OCI-LY3 (cell line): ENCODE measurements at regions not wholly inside any gene's neighbourhood (a gene's known extent, or its start where the extent isn't known, plus 50 kb on each side); places are given as distances from the start of the nearest gene placed in this dataset.

ENCODE experiments used
- H2AFZ ChIP-seq: fragments of 200-600, 300-600 bp; shearing (Covaris generic); 2 replicates; pipeline ENCODE4 v1.6.0; 2014; ENCODE audit warnings: antibody characterized with exemption, low read depth, low read length
- H3K27ac ChIP-seq: fragments of 200-600, 300-600 bp; sonication (generic); 2 replicates; pipeline ENCODE4 v1.5.1; 2014; ENCODE audit warnings: mild to moderate bottlenecking, low read length, moderate library complexity, mixed read lengths
- H3K27me3 ChIP-seq: fragments of 200-600, 300-600 bp; sonication (generic); 2 replicates; pipeline ENCODE4 v1.6.1; 2014; ENCODE audit warnings: low read depth, low read length, mixed read lengths
- H3K36me3 ChIP-seq: fragments of 200-600, 300-600 bp; sonication (generic); replicated peaks from 2 replicates; pipeline ENCODE3; 2014; ENCODE audit warnings: low read depth, low read length, mixed read lengths
- H3K4me1 ChIP-seq: fragments of 300-600, 200-600 bp; sonication (generic); 2 replicates; pipeline ENCODE4 v1.6.1; 2014; ENCODE audit warnings: low read length, mixed read lengths
- H3K4me2 ChIP-seq: fragments of 200-600, 300-600 bp; sonication (generic); 2 replicates; pipeline ENCODE4 v1.6.1; 2014; ENCODE audit warnings: low read length, mixed read lengths
- H3K4me3 ChIP-seq: fragments of 300-600, 200-600 bp; sonication (generic); 2 replicates; pipeline ENCODE4 v1.5.1; 2014; ENCODE audit warnings: antibody characterized with exemption, mild to moderate bottlenecking, low read length, moderate library complexity
- H3K79me2 ChIP-seq: fragments of 300-600, 200-600 bp; shearing (Covaris generic); 2 replicates; pipeline ENCODE4 v1.6.1; 2014; ENCODE audit warnings: mild to moderate bottlenecking, low read length, mixed read lengths
- H3K9ac ChIP-seq: fragments of 300-600, 200-600 bp; shearing (Covaris generic); 2 replicates; pipeline ENCODE4 v1.6.0; 2014; ENCODE audit warnings: mild to moderate bottlenecking, low read length, moderate library complexity
- H3K9me3 ChIP-seq: fragments of 200-600, 300-600 bp; shearing (Covaris generic); 2 replicates; pipeline ENCODE4 v1.6.1; 2014; ENCODE audit warnings: low read length, mixed read lengths; ENCODE audit not compliant: insufficient read depth
- H4K20me1 ChIP-seq: fragments of 200-600, 300-600 bp; sonication (generic); 2 replicates; pipeline ENCODE4 v1.6.1; 2016; ENCODE audit warnings: low read length, mixed read lengths; ENCODE audit not compliant: insufficient read depth
- EZH2phosphoT487 ChIP-seq: fragments of 200-600 bp; shearing (Covaris generic); IDR thresholded peaks from 2 replicates; pipeline ENCODE4 v1.6.1; 2018; ENCODE audit warnings: antibody characterized with exemption, mixed run types, low read depth
- TF ChIP-seq, protein P1 (sequence below): fragments of 200-600, 300-600 bp; sonication (generic); IDR thresholded peaks from 2 replicates; pipeline ENCODE4 v1.5.1; 2014; ENCODE audit warnings: antibody characterized with exemption, low read length, low read depth

DNA sequence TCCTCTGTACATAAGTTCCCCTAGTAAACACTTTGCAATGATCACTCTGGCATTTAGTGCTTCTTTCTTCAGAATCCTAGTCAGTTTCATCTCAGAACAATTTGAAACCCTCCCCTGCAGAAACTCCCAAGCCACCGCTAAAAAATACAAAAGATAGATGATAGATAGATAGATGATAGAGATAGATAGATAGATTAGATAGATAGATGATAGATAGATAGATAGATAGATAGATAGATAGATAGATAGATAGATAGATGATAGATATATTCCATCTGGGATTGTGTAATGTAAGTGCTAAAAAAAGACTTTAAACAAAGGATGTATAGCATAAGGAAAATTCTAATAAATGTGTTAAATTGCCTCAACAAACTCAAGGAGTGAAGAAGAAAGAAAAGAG is 212.6 kb upstream of the POGK start:
- no peaks in the 10 kb centered on the region for H3K36me3 ChIP-seq
- no peaks in the 10 kb centered on the region for H3K4me1 ChIP-seq
- no peak overlapping the region for H3K4me3 ChIP-seq
- peaks cover 13% of the 10 kb centered on the region; the same call in 1 of the 2 replicates for H3K27me3 ChIP-seq
- H3K27ac ChIP-seq: no peak overlapping the region
- no peak overlapping the region for H2AFZ ChIP-seq
- TF ChIP-seq, protein P1, sequence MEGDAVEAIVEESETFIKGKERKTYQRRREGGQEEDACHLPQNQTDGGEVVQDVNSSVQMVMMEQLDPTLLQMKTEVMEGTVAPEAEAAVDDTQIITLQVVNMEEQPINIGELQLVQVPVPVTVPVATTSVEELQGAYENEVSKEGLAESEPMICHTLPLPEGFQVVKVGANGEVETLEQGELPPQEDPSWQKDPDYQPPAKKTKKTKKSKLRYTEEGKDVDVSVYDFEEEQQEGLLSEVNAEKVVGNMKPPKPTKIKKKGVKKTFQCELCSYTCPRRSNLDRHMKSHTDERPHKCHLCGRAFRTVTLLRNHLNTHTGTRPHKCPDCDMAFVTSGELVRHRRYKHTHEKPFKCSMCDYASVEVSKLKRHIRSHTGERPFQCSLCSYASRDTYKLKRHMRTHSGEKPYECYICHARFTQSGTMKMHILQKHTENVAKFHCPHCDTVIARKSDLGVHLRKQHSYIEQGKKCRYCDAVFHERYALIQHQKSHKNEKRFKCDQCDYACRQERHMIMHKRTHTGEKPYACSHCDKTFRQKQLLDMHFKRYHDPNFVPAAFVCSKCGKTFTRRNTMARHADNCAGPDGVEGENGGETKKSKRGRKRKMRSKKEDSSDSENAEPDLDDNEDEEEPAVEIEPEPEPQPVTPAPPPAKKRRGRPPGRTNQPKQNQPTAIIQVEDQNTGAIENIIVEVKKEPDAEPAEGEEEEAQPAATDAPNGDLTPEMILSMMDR: no peak
- no peak for TF ChIP-seq EZH2phosphoT487
- no peaks in the 10 kb centered on the region for H3K79me2 ChIP-seq
- no peak overlapping the region for H3K4me2 ChIP-seq
- no peaks in the 10 kb centered on the region for H3K9me3 ChIP-seq
- H3K9ac ChIP-seq: no peak overlapping the region
- H4K20me1 ChIP-seq: no peaks in the 10 kb centered on the region

DNA sequence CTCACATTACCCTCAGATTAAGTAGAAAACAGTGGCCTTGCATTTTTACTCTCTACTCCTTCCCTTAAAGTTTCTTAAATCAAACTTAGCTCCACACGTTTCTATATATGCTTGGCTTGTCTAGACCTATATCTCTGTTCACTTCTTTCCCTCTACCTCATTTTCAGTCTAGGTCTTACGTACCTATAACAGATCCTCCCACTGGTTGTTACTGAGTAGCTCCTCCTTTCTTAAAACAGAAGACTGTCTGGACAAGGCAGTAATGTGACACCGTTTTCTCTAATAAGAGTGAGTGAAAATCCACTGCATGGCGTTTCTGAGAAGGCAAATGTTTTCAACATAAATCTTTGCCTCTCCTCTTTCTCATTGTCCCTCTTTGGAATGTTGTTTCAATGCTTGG is 211.7 kb upstream of the POGK start:
- H3K4me3 ChIP-seq: no peak overlapping the region
- no peaks in the 10 kb centered on the region for H3K36me3 ChIP-seq
- no peaks in the 10 kb centered on the region for H3K9me3 ChIP-seq
- no peaks in the 10 kb centered on the region for H3K4me1 ChIP-seq
- peaks cover 18% of the 10 kb centered on the region; the same call in 1 of the 2 replicates for H3K27me3 ChIP-seq
- no peaks in the 10 kb centered on the region for H4K20me1 ChIP-seq
- H3K79me2 ChIP-seq: no peaks in the 10 kb centered on the region
- H3K4me2 ChIP-seq: no peak overlapping the region
- no peak overlapping the region for H2AFZ ChIP-seq
- H3K27ac ChIP-seq: no peak overlapping the region
- H3K9ac ChIP-seq: no peak overlapping the region
- TF ChIP-seq, protein P1: no peak
- no peak for TF ChIP-seq EZH2phosphoT487

DNA sequence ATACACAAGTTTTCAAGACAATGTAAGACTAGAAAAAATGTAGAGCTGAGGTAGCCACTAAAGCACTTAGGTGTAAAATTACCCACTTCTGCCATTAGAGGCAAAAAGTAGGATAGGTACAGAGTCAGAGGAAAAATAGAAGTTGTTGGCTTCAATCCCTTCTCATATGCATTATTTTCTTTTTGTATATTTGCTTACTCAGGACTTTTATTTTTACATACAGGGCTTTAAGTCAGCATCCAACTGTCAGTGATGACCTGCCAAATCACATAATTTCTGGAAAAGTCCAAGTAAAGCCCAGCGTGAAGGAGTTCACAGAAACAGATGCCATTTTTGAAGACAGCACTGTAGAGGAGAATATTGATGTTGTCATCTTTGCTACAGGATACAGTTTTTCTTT is 211.0 kb upstream of the POGK start:
- Histone ChIP-seq H4K20me1 (no peaks in the 10 kb centered on the region), H3K27ac (no peak overlapping the region), H3K9me3 (no peaks in the 10 kb centered on the region), H3K36me3 (no peaks in the 10 kb centered on the region), H3K27me3 (peaks cover 25% of the 10 kb centered on the region), H3K4me1 (no peaks in the 10 kb centered on the region), H2AFZ (no peak overlapping the region), H3K79me2 (no peaks in the 10 kb centered on the region), H3K4me3 (no peak overlapping the region), H3K4me2 (no peak overlapping the region), H3K9ac (no peak overlapping the region)
- TF ChIP-seq, protein P1: no peak

DNA sequence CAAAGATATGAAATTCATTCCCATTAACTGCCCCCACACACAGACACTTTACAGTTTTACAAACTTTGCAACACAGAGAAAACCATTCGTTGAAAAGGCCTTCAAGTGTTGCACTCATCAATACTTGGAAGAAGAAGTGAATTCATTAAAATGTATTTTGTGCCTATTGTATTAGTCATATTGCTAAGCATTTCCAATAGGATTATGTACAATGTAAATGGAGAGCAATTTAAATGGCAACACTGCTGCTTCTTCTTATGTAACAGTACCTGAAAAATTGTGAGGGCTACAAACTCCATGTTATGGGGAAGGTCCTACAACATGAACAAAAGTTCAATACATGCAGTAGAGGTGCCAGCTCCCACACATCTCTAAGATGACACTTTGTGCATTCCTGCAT is 209.3 kb upstream of the POGK start:
- no peak overlapping the region for H3K27ac ChIP-seq
- no peak overlapping the region for H3K4me3 ChIP-seq
- no peaks in the 10 kb centered on the region for H4K20me1 ChIP-seq
- no peaks in the 10 kb centered on the region for H3K9me3 ChIP-seq
- H3K9ac ChIP-seq: no peak overlapping the region
- TF ChIP-seq EZH2phosphoT487: no peak
- no peak overlapping the region for H3K4me2 ChIP-seq
- H3K79me2 ChIP-seq: no peaks in the 10 kb centered on the region
- no peaks in the 10 kb centered on the region for H3K36me3 ChIP-seq
- H2AFZ ChIP-seq: no peak overlapping the region
- H3K4me1 ChIP-seq: no peaks in the 10 kb centered on the region
- peaks cover 30% of the 10 kb centered on the region for H3K27me3 ChIP-seq

DNA sequence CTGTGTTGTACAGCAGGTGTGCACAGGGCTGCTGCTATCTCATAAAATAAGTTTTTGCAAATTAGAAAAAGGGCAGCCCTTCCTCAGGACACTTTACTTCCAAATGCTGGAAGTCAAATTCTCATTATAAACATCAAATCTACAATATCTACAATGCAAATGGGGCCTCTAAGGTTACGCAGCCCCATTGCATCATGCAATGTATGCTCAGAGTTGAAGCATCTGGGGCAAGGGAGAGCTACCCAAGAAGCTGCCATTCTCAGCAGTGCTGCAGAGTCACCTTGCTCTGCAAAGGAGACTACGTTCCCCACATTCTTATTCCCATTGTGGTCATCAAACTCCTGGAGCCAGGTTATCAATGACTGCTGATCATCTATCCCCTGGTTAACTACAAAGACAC is 208.9 kb upstream of the POGK start:
- no peak for TF ChIP-seq EZH2phosphoT487
- TF ChIP-seq, protein P1: no peak

More for the DNA sequence above, 208.9 kb upstream of the POGK start:
- H3K36me3 ChIP-seq: no peaks in the 10 kb centered on the region
- no peak overlapping the region for H3K27ac ChIP-seq
- H2AFZ ChIP-seq: no peak overlapping the region
- H3K9me3 ChIP-seq: no peaks in the 10 kb centered on the region
- H3K9ac ChIP-seq: no peak overlapping the region
- no peaks in the 10 kb centered on the region for H3K79me2 ChIP-seq
- H3K4me2 ChIP-seq: no peak overlapping the region
- H4K20me1 ChIP-seq: no peaks in the 10 kb centered on the region
- H3K4me1 ChIP-seq: no peaks in the 10 kb centered on the region
- no peak overlapping the region for H3K4me3 ChIP-seq
- peaks cover 35% of the 10 kb centered on the region for H3K27me3 ChIP-seq
